GM23338 (cell line): ENCODE measurements at regions not wholly inside any gene's neighbourhood (a gene's known extent, or its start where the extent isn't known, plus 50 kb on each side); places are given as distances from the start of the nearest gene placed in this dataset.

Source experiments
- CREB1 ChIP-seq: fragments of 250-450 bp; sonication (Bioruptor Pico); IDR thresholded peaks from 2 replicates; pipeline ENCODE4 v1.5.0; 2020; ENCODE audit warnings: low read depth, mild to moderate bottlenecking, moderate library complexity
- EZH2phosphoT487 ChIP-seq: fragments of 200-600 bp; sonication (generic); IDR thresholded peaks from one replicate; pipeline ENCODE4 v1.8.1; 2018; ENCODE audit warnings: antibody characterized with exemption; ENCODE audit not compliant: unreplicated experiment
- NANOG ChIP-seq: IDR thresholded peaks from 2 replicates; pipeline ENCODE4 v1.6.1; 2016; ENCODE audit warnings: antibody characterized with exemption, borderline replicate concordance
- POLR2AphosphoS5 ChIP-seq: IDR thresholded peaks from 2 replicates; pipeline ENCODE4 v1.6.1; 2016; ENCODE audit warnings: antibody characterized with exemption, low read depth
- TF ChIP-seq, protein P1 (sequence below), 2 experiments: fragments of 200-600 bp in 1 of 2; sonication (generic) in 1 of 2; conservative IDR thresholded peaks; 2 replicates each; pipeline versions ENCODE4 v1.5.1 to v1.6.1; 2016 to 2017; ENCODE audit warnings: antibody characterized with exemption in 2 of 2, low read depth in 2 of 2, mild to moderate bottlenecking in 2 of 2, moderate library complexity in 1 of 2
- TF ChIP-seq, protein P2 (sequence below): IDR thresholded peaks from one replicate; pipeline ENCODE4 v1.6.1; 2018; ENCODE audit warnings: antibody characterized with exemption; ENCODE audit not compliant: unreplicated experiment

DNA sequence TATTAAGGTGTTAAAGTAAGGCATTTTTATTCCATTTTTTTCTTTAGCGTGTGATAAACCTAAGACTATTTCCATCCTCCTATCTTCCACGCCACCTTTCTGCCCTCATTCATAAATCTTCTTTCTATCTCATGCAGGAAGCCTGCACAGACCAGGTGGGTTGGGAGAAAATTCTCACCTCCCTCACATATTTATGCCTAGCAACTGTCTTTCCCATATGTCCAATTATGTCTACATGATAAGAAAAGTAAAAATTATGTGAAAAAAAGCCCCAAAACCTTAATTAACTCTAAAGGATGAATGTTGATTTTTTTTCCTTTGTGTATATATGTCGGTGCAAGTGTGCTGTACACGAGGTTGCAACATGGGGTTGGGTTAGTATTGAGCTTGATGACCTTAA lies 225.6 kb upstream of the GCFC2 start:
- TF ChIP-seq, protein P1, sequence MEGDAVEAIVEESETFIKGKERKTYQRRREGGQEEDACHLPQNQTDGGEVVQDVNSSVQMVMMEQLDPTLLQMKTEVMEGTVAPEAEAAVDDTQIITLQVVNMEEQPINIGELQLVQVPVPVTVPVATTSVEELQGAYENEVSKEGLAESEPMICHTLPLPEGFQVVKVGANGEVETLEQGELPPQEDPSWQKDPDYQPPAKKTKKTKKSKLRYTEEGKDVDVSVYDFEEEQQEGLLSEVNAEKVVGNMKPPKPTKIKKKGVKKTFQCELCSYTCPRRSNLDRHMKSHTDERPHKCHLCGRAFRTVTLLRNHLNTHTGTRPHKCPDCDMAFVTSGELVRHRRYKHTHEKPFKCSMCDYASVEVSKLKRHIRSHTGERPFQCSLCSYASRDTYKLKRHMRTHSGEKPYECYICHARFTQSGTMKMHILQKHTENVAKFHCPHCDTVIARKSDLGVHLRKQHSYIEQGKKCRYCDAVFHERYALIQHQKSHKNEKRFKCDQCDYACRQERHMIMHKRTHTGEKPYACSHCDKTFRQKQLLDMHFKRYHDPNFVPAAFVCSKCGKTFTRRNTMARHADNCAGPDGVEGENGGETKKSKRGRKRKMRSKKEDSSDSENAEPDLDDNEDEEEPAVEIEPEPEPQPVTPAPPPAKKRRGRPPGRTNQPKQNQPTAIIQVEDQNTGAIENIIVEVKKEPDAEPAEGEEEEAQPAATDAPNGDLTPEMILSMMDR (conservative IDR thresholded peaks at IDR 0.05; ENCODE audit: low read depth in 2 of 2) = no peak
- no peak for TF ChIP-seq POLR2AphosphoS5
- TF ChIP-seq, protein P2, sequence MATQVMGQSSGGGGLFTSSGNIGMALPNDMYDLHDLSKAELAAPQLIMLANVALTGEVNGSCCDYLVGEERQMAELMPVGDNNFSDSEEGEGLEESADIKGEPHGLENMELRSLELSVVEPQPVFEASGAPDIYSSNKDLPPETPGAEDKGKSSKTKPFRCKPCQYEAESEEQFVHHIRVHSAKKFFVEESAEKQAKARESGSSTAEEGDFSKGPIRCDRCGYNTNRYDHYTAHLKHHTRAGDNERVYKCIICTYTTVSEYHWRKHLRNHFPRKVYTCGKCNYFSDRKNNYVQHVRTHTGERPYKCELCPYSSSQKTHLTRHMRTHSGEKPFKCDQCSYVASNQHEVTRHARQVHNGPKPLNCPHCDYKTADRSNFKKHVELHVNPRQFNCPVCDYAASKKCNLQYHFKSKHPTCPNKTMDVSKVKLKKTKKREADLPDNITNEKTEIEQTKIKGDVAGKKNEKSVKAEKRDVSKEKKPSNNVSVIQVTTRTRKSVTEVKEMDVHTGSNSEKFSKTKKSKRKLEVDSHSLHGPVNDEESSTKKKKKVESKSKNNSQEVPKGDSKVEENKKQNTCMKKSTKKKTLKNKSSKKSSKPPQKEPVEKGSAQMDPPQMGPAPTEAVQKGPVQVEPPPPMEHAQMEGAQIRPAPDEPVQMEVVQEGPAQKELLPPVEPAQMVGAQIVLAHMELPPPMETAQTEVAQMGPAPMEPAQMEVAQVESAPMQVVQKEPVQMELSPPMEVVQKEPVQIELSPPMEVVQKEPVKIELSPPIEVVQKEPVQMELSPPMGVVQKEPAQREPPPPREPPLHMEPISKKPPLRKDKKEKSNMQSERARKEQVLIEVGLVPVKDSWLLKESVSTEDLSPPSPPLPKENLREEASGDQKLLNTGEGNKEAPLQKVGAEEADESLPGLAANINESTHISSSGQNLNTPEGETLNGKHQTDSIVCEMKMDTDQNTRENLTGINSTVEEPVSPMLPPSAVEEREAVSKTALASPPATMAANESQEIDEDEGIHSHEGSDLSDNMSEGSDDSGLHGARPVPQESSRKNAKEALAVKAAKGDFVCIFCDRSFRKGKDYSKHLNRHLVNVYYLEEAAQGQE = no peak
- TF ChIP-seq CREB1 (CRISPR knock-in tag) = no peak
- TF ChIP-seq EZH2phosphoT487 = no peak
- no peak for TF ChIP-seq NANOG
